NT2/D1 (cell line): ENCODE measurements at regions not wholly inside any gene's neighbourhood (a gene's known extent, or its start where the extent isn't known, plus 50 kb on each side); places are given as distances from the start of the nearest gene placed in this dataset.

ENCODE experiments used
- DNase-seq: peaks from one replicate; pipeline ENCODE4 v3.0.0-alpha.2; 2011; ENCODE audit warnings: low read depth, low spot score
- H3K27me3 ChIP-seq: 2 replicates; pipeline ENCODE4 v1.6.0; 2011; ENCODE audit warnings: mild to moderate bottlenecking; ENCODE audit not compliant: insufficient read length, insufficient read depth
- H3K36me3 ChIP-seq: 2 replicates; pipeline ENCODE4 v1.6.1; 2011; ENCODE audit warnings: mild to moderate bottlenecking, low read length, mixed read lengths; ENCODE audit not compliant: insufficient read depth, insufficient read length
- H3K4me1 ChIP-seq: 2 replicates; pipeline ENCODE4 v1.5.1; 2011; ENCODE audit not compliant: insufficient read depth, insufficient read length
- H3K4me3 ChIP-seq: 2 replicates; pipeline ENCODE4 v1.5.1; 2011; ENCODE audit warnings: low read depth; ENCODE audit not compliant: insufficient read length
- H3K9ac ChIP-seq: 2 replicates; pipeline ENCODE4 v1.6.0; 2011; ENCODE audit warnings: low read depth; ENCODE audit not compliant: insufficient read length
- H3K9me3 ChIP-seq: 2 replicates; pipeline ENCODE4 v1.5.1; 2011; ENCODE audit warnings: mild to moderate bottlenecking, low read length; ENCODE audit not compliant: insufficient read depth
- SUZ12 ChIP-seq: IDR thresholded peaks from 2 replicates; pipeline ENCODE4 v1.6.1; 2011; ENCODE audit not compliant: insufficient read length, insufficient read depth; ENCODE audit errors: extremely low read depth
- YY1 ChIP-seq: IDR thresholded peaks from 2 replicates; pipeline ENCODE4 v1.6.1; 2011; ENCODE audit not compliant: insufficient read length, insufficient read depth
- ZNF274 ChIP-seq: IDR thresholded peaks from 2 replicates; pipeline ENCODE4 v1.6.1; 2011; ENCODE audit warnings: mild to moderate bottlenecking, low read depth, low read length

- Histone ChIP-seq H3K4me3 (no peak overlapping the region), H3K9ac (no peak overlapping the region), H3K4me1 (no peaks in the 10 kb centered on the region), H3K27me3 (no peaks in the 10 kb centered on the region), H3K9me3 (no peaks in the 10 kb centered on the region), H3K36me3 (no peaks in the 10 kb centered on the region)
- TF ChIP-seq ZNF274 (no peak), SUZ12 (no peak), YY1 (no peak)
- no peak for DNase-seq
Observed at GRCh38 chr9:99614341-99614740, 207.3 kb upstream of the NR4A3 start.

GRCh38 chr9:99621040-99621439 lies 200.6 kb upstream of the NR4A3 start:
- Histone ChIP-seq H3K36me3 (no peaks in the 10 kb centered on the region), H3K27me3 (no peaks in the 10 kb centered on the region), H3K4me3 (no peak overlapping the region), H3K9ac (no peak overlapping the region), H3K4me1 (no peaks in the 10 kb centered on the region), H3K9me3 (no peaks in the 10 kb centered on the region)
- DNase-seq: no peak
- TF ChIP-seq SUZ12 (no peak), YY1 (no peak), ZNF274 (no peak)

- no peak for DNase-seq
- H3K36me3 ChIP-seq: no peaks in the 10 kb centered on the region
- H3K4me1 ChIP-seq: no peaks in the 10 kb centered on the region
- no peaks in the 10 kb centered on the region for H3K27me3 ChIP-seq
- H3K9me3 ChIP-seq: no peaks in the 10 kb centered on the region
- H3K9ac ChIP-seq: no peak overlapping the region
- no peak for TF ChIP-seq ZNF274
- TF ChIP-seq SUZ12: no peak
- TF ChIP-seq YY1: no peak
- H3K4me3 ChIP-seq: no peak overlapping the region
Observed at GRCh38 chr9:99622679-99623078, 199.0 kb upstream of the NR4A3 start.

GRCh38 chr9:99623780-99624364 lies 197.8 kb upstream of the NR4A3 start:
- Histone ChIP-seq H3K9ac (no peak overlapping the region), H3K36me3 (no peaks in the 10 kb centered on the region), H3K9me3 (no peaks in the 10 kb centered on the region), H3K4me3 (no peak overlapping the region), H3K4me1 (no peaks in the 10 kb centered on the region), H3K27me3 (no peaks in the 10 kb centered on the region)
- DNase-seq: no peak
- TF ChIP-seq ZNF274 (no peak), YY1 (no peak), SUZ12 (no peak)

GRCh38 chr9:99624499-99625233 lies 197.0 kb upstream of the NR4A3 start:
- no peak overlapping the region for H3K9ac ChIP-seq
- H3K4me1 ChIP-seq: no peaks in the 10 kb centered on the region
- H3K27me3 ChIP-seq: no peaks in the 10 kb centered on the region
- no peaks in the 10 kb centered on the region for H3K36me3 ChIP-seq
- DNase-seq: no peak
- no peak for TF ChIP-seq ZNF274
- no peak for TF ChIP-seq SUZ12
- H3K9me3 ChIP-seq: no peaks in the 10 kb centered on the region
- no peak overlapping the region for H3K4me3 ChIP-seq

GRCh38 chr9:99626426-99626825 lies 195.3 kb upstream of the NR4A3 start:
- Histone ChIP-seq H3K9ac (no peak overlapping the region), H3K4me3 (no peak overlapping the region), H3K9me3 (no peaks in the 10 kb centered on the region), H3K27me3 (no peaks in the 10 kb centered on the region), H3K36me3 (no peaks in the 10 kb centered on the region), H3K4me1 (no peaks in the 10 kb centered on the region)
- DNase-seq: no peak
- TF ChIP-seq SUZ12: no peak
- no peak for TF ChIP-seq ZNF274
- no peak for TF ChIP-seq YY1

DNA sequence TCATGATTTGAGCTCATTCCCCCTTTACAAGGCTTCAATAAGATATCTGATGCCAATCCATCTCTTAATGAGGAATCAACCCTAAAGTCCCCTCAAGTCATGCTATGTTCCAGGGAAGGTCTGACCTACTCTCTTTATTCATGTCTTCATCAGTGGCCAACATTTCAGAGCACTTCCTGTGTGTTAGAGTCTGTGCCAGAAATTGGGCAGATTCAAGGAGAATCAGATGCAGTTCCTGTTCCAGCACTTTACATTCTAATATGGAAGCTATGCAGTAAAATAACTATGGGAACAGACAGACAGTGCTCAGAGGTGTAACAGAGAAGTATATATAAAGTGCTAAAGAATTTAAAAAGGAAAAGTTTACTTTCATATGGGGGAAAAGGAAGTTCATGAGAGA lies 193.4 kb upstream of the NR4A3 start:
- Histone ChIP-seq H3K27me3 (no peaks in the 10 kb centered on the region), H3K9me3 (no peaks in the 10 kb centered on the region), H3K9ac (no peak overlapping the region), H3K4me3 (no peak overlapping the region), H3K4me1 (no peaks in the 10 kb centered on the region), H3K36me3 (no peaks in the 10 kb centered on the region)
- no peak for TF ChIP-seq SUZ12
- no peak for TF ChIP-seq YY1
- TF ChIP-seq ZNF274: no peak
- no peak for DNase-seq
